ENCODE measurements at regions not wholly inside any gene's neighbourhood (a gene's known extent, or its start where the extent isn't known, plus 50 kb on each side); places are given as distances from the start of the nearest gene placed in this dataset.

DNA sequence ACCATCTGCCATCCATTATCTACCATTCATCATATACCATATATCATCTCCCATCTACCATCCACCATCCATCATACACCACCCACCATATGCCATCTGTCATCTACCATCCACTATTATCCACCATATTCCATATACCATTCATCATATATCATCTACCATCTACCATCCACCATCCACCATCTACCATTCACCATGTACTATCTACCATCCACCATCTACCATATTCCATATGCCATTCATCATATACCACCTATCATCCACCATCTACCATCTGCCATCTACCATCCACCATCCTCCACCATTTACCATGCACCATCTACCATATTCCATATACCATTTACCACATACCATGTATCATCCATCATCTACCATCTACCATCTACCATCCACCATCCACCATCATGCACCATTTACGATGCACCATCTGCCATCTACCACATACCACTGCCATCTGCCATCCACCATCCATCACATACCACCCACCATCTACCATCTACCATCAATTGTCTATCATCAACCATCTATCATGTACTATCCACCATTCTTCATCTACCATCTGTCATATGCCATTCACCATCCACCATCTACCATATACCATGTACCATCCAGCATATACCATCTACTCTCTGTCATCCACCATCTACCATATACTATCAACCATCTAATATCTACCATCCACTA, 50.6 kb upstream of the RAB4A start:
- intact Hi-C loops (cut with micrococcal nuclease), result loop anchor here in 1 of 2 donors (10.0 kb wide), 1 partner anchor 226 kb away; no protein-coding TSS in a partner anchor
- H3K27ac Mint-ChIP-seq, result no peak overlapping the region
- no peak overlapping the region for H3K27ac ChIP-seq (ENCODE audit: low read depth in 1 of 2, low read length in 2 of 2)

More for the DNA sequence above, 50.6 kb upstream of the RAB4A start:
- Histone ChIP-seq H3K36me3 (replicated peaks in 1 of 2; ENCODE audit: control insufficient read depth in 1 of 2, insufficient read depth in 2 of 2, low read length in 2 of 2) (no peaks in the 10 kb centered on the region), H3K4me2 (replicated peaks; ENCODE audit: extremely low read depth, low read length, poor library complexity, severe bottlenecking) (no peak overlapping the region), H4K20me1 (ENCODE audit: insufficient read depth, low read length) (no peaks in the 10 kb centered on the region), H2AFZ (ENCODE audit: insufficient read depth, low read depth, low read length, poor library complexity, severe bottlenecking) (no peak overlapping the region), H3K9me3 (replicated peaks in 1 of 2; ENCODE audit: control insufficient read depth in 1 of 2, insufficient read depth in 1 of 2, low read length in 2 of 2) (no peaks in the 10 kb centered on the region), H3K27me3 (ENCODE audit: control insufficient read depth in 2 of 2, insufficient read depth in 2 of 2, low read length in 2 of 2) (no peaks in the 10 kb centered on the region), H3K4me1 (ENCODE audit: control insufficient read depth in 1 of 2, insufficient read depth in 2 of 2, low read length in 2 of 2) (peaks cover 5 to 10% of the 10 kb centered on the region in 2 donors), H3K9ac (ENCODE audit: insufficient read depth, low read length, poor library complexity, severe bottlenecking) (no peak overlapping the region), H3K79me2 (ENCODE audit: insufficient read depth, low read length) (no peaks in the 10 kb centered on the region), H3K4me3 (replicated peaks in 1 of 3; ENCODE audit: low read depth in 2 of 3, low read length in 3 of 3) (no peak overlapping the region)
- Mint-ChIP-seq H3K27me3 (ENCODE audit: low read depth in 3 of 3) (peaks cover 0 to 2% (median 2%) of the 10 kb centered on the region in 3 donors), H3K4me3 (no peak overlapping the region), H3K36me3 (no peaks in the 10 kb centered on the region), H3K9me3 (no peaks in the 10 kb centered on the region), H3K4me1 (peaks cover 6% of the 10 kb centered on the region)
- WGBS (ENCODE audit: insufficient coverage), result 100% methylated on average over 1 of the region's 1 CpG
- DNase-seq, result no peak
- TF ChIP-seq CTCF (IDR thresholded peaks at IDR 0.05), result no peak

All from CD14-positive monocyte (primary cell).